NCI-H82 treated with DMSO at 0.1 percent for 48 hours (cell line): ENCODE measurements at regions not wholly inside any gene's neighbourhood (a gene's known extent, or its start where the extent isn't known, plus 50 kb on each side); places are given as distances from the start of the nearest gene placed in this dataset.

Source experiments
- DNase-seq: peaks from one replicate; lab custom pipeline; 2025; ENCODE audit not compliant: unreplicated experiment; lab: John Stamatoyannopoulos, UW

DNA sequence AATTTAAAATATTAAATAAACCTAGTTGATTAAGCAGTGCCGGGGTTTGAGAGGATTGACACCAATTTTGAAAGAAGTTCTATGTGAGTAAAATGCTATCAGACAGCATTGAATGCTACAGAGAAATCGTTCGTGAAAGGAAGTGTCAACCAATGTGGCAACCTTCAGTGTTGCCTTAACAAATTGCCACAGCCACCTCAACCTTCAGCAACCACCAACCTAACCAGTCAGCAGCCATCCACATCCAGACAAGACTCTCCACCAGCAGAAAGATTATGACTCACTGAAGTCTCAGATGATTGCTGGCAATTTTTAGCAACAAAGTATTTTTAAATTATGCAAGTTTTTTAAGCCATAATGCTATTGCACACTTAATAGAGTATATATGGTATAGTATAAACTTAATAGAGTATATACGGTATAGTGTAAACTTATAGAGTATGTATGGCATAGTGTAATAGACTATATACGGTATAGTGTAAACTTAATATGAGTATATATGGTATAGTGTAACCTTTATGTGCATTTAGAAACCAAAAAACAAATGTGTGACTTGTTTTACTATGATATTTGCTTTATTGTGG lies 65.3 kb upstream of the ID4 start:
- no peak for DNase-seq

DNA sequence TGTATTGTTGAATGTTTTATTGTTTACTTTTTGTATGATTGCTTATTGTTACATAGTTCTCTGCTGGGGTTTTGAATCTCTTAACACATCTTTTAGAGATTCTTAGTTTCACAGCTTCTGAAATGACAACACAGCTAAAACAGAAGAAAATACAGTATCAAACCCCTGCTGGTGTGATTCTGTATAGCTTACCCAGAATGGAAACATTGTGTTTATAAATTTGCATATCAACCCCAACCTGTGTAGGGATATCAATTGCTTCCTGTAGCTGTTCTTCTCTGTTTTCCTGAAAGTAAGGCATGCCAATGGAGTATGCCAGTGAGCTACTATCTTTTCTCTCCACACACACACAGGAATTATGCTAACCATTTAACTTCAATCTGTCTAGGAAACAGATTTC lies 64.3 kb upstream of the ID4 start:
- DNase-seq, result no peak

DNA sequence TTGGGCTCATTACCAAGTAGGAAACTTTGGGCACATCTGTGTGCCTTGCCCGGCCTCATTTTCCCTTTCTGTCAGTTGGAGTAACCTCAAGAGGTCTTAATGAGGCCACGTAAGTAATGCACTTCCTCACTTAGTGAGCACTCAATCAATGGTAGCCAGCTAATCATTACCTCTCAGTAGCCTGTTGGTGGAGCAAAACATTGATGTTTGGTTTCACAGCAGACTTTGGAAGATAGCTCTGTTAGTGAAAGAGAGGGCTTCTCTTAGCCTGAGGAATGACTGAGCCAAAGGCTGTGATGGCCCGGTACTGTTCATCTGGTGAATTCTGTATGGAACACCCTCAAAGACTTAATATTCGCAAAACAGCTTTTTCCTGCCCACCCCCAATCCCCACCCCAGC lies 55.9 kb upstream of the ID4 start:
- DNase-seq, result no peak

DNA sequence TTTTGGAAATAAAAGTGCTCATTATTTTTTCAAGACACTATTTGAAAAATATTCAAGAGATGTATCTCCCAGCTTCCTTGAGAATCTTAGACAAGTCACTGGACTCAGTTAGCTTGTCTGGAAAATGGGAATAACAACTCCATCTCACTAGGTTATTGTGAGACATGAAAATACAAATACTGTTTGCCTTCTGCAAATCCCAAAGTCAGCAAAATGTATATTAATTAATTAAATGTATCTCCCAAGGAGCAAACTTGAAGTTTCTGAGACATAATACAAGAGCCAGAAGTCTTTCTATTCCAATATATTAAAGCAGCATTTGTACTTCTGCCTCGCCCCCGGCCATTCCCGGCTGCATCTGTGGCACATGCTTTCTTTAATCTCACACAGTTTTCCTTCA lies 54.6 kb upstream of the ID4 start:
- no peak for DNase-seq
